PC-9 (cell line): ENCODE measurements at regions not wholly inside any gene's neighbourhood (a gene's known extent, or its start where the extent isn't known, plus 50 kb on each side); places are given as distances from the start of the nearest gene placed in this dataset.

Source experiments
- CTCF ChIP-seq: fragments of 200-600 bp; sonication (generic); conservative IDR thresholded peaks from 2 replicates; pipeline ENCODE4 v1.6.1; 2017; ENCODE audit warnings: mixed run types, antibody characterized with exemption, mild to moderate bottlenecking, moderate library complexity
- EZH2 ChIP-seq: fragments of 200-600 bp; sonication (generic); IDR thresholded peaks from 2 replicates; pipeline ENCODE4 v1.8.0; 2017; ENCODE audit warnings: antibody characterized with exemption, low read depth

- no peak for TF ChIP-seq CTCF
- no peak for TF ChIP-seq EZH2
Observed at GRCh38 chr1:232239998-232240397, 389.9 kb downstream of the SIPA1L2 start.
